HCT116 (cell line): ENCODE measurements at regions not wholly inside any gene's neighbourhood (a gene's known extent, or its start where the extent isn't known, plus 50 kb on each side); places are given as distances from the start of the nearest gene placed in this dataset.

ENCODE experiments used
- ATAC-seq: fragments of 200-7000 bp; cut with Tn5 transposase; 2 replicates; pipeline ENCODE4 v1.9.1; 2020; ENCODE audit warnings: mild to moderate bottlenecking, moderate library complexity
- BruUV-seq: library from RNA; stranded (reverse); fragments of 400-500 nt; replicated peaks from 2 replicates; lab custom pipeline; 2021; lab: Mats Ljungman, UMichigan
- CTCF ChIA-PET: fragments of 300-600 bp; sonication (Branson Sonifier 250); formaldehyde crosslinking; loops from one replicate; lab custom pipeline; 2021; ENCODE audit warnings: antibody characterized with exemption; lab: Charles Lee
- POLR2A ChIA-PET: fragments of 300-600, 350-600 bp; sonication (Branson Sonifier 250); formaldehyde crosslinking; loops from one replicate; lab custom pipeline; 2021; ENCODE audit warnings: antibody characterized with exemption; lab: Charles Lee
- RAD21 ChIA-PET, 2 experiments: fragments of 300-600 bp; sonication (Branson Sonifier 250); formaldehyde crosslinking; loops; one replicate each; lab custom pipeline; 2023; ENCODE audit warnings: low total read pairs in 2 of 2; ENCODE audit not compliant: uncharacterized antibody in 2 of 2, unreplicated experiment in 2 of 2, low non-redundant PET in 1 of 2; lab: Charles Lee
- DNase-seq: peaks from one replicate; pipeline ENCODE4 v3.0.0-alpha.2; 2010; ENCODE audit warnings: low read depth, low spot score
- H2AFZ ChIP-seq: fragments of 200-600 bp; shearing (Covaris generic), sonication (generic); 2 replicates; pipeline ENCODE4 v1.6.1; 2017; ENCODE audit warnings: low read depth, mixed run types, mixed read lengths, antibody characterized with exemption, low read length; ENCODE audit not compliant: poor library complexity, severe bottlenecking
- H3K27ac ChIP-seq: 2 replicates; pipeline ENCODE4 v1.5.1; 2012; ENCODE audit warnings: low read depth, low read length
- H3K27me3 ChIP-seq: fragments of 200-600 bp; sonication (generic); 2 replicates; pipeline ENCODE4 v1.6.1; 2016; ENCODE audit warnings: mixed run types, low read length, mixed read lengths; ENCODE audit not compliant: insufficient read depth
- H3K36me3 ChIP-seq, 2 experiments: fragments of 200-500 bp in 1 of 2; fragments of 200-600 bp in 1 of 2; sonication (Bioruptor generic) in 1 of 2; sonication (generic) in 1 of 2; 2 replicates each; pipeline versions ENCODE4 v1.5.1 to v1.6.1; 2014 to 2016; ENCODE audit warnings: low read length in 2 of 2, inconsistent platforms in 1 of 2, mixed read lengths in 1 of 2, mixed run types in 1 of 2; ENCODE audit not compliant: insufficient read depth in 2 of 2, control insufficient read depth in 1 of 2
- H3K4me1 ChIP-seq, 2 experiments: fragments of 200-600 bp in 1 of 2; sonication (generic) in 1 of 2; 2 replicates each; pipeline versions ENCODE4 v1.5.1 to v1.6.1; 2012 to 2017; ENCODE audit warnings: low read length in 2 of 2, inconsistent platforms in 1 of 2, mild to moderate bottlenecking in 1 of 2, mixed read lengths in 1 of 2, mixed run types in 1 of 2, moderate library complexity in 1 of 2; ENCODE audit not compliant: insufficient read depth in 2 of 2, control insufficient read depth in 1 of 2
- H3K4me2 ChIP-seq: fragments of 200-600 bp; sonication (generic); 2 replicates; pipeline ENCODE4 v1.6.1; 2017; ENCODE audit warnings: mixed run types, low read length, mixed read lengths
- H3K4me3 ChIP-seq, 2 experiments: fragments of 200-600 bp in 1 of 2; sonication (generic) in 1 of 2; replicated peaks in 1 of 2; 2 replicates each; pipeline ENCODE4 v1.5.1; 2011 to 2016; ENCODE audit warnings: low read length in 2 of 2, control low read depth in 1 of 2, low read depth in 1 of 2, mild to moderate bottlenecking in 1 of 2, mixed read lengths in 1 of 2, mixed run types in 1 of 2
- H3K79me2 ChIP-seq: fragments of 200-600 bp; sonication (generic); 2 replicates; pipeline ENCODE4 v1.6.1; 2017; ENCODE audit warnings: mild to moderate bottlenecking, mixed run types, low read length, moderate library complexity, mixed read lengths; ENCODE audit not compliant: insufficient read depth
- H3K9ac ChIP-seq: fragments of 200-600 bp; sonication (generic); 2 replicates; pipeline ENCODE4 v1.6.1; 2016; ENCODE audit warnings: low read length, mixed read lengths
- H3K9me2 ChIP-seq: fragments of 200-600 bp; sonication (generic), shearing (Covaris generic); 2 replicates; pipeline ENCODE4 v1.6.1; 2017; ENCODE audit warnings: mixed run types, mild to moderate bottlenecking, moderate library complexity; ENCODE audit not compliant: insufficient read depth
- H3K9me3 ChIP-seq, 2 experiments: fragments of 200-500 bp in 1 of 2; fragments of 200-600 bp in 1 of 2; sonication (Bioruptor generic) in 1 of 2; sonication (generic) in 1 of 2; 2 replicates each; pipeline ENCODE4 v1.6.1; 2014 to 2017; ENCODE audit warnings: low read length in 2 of 2, mixed read lengths in 2 of 2, inconsistent platforms in 1 of 2, low read depth in 1 of 2, mild to moderate bottlenecking in 1 of 2, mixed run types in 1 of 2, moderate library complexity in 1 of 2; ENCODE audit not compliant: control insufficient read depth in 1 of 2, insufficient read depth in 1 of 2
- H4K20me1 ChIP-seq: fragments of 200-600 bp; sonication (generic), shearing (Covaris generic); 2 replicates; pipeline ENCODE4 v1.6.1; 2017; ENCODE audit warnings: mixed run types, mild to moderate bottlenecking, moderate library complexity; ENCODE audit not compliant: insufficient read depth
- ATF3 ChIP-seq: IDR thresholded peaks from 2 replicates; pipeline ENCODE4 v1.6.1; 2012
- CBX3 ChIP-seq: IDR thresholded peaks from 2 replicates; pipeline ENCODE4 v1.6.1; 2012; ENCODE audit warnings: low read depth
- CEBPB ChIP-seq: IDR thresholded peaks from 2 replicates; pipeline ENCODE4 v1.6.1; 2012; ENCODE audit warnings: low read depth
- CTCF ChIP-seq, 3 experiments: fragments of 200-600 bp in 1 of 3; sonication (generic) in 1 of 3; IDR thresholded peaks in 2 of 3; conservative IDR thresholded peaks in 1 of 3; 2 replicates each; pipeline ENCODE4 v1.5.1; 2012 to 2017; ENCODE audit warnings: low read depth in 2 of 3, low read length in 2 of 3, antibody characterized with exemption in 1 of 3, borderline replicate concordance in 1 of 3, control low read depth in 1 of 3, mild to moderate bottlenecking in 1 of 3, mixed read lengths in 1 of 3, mixed run types in 1 of 3, moderate library complexity in 1 of 3; ENCODE audit not compliant: insufficient read depth in 1 of 3
- EGR1 ChIP-seq: IDR thresholded peaks from 2 replicates; pipeline ENCODE4 v1.6.1; 2012; ENCODE audit warnings: low read depth
- ELF1 ChIP-seq: IDR thresholded peaks from 2 replicates; pipeline ENCODE4 v1.6.1; 2012; ENCODE audit warnings: low read depth, borderline replicate concordance
- EZH2phosphoT487 ChIP-seq: fragments of 200-600 bp; IDR thresholded peaks from 2 replicates; pipeline ENCODE4 v1.6.1; 2018; ENCODE audit warnings: antibody characterized with exemption, borderline replicate concordance
- JUND ChIP-seq: IDR thresholded peaks from 2 replicates; pipeline ENCODE4 v1.6.1; 2012
- POLR2A ChIP-seq: IDR thresholded peaks from 2 replicates; pipeline ENCODE4 v1.7.0; 2011; ENCODE audit warnings: borderline replicate concordance; ENCODE audit not compliant: insufficient read depth, insufficient read length; ENCODE audit errors: extremely low read depth
- POLR2AphosphoS5 ChIP-seq: IDR thresholded peaks from 2 replicates; pipeline ENCODE4 v1.6.1; 2011; ENCODE audit warnings: mild to moderate bottlenecking, low read depth, low read length, moderate library complexity
- REST ChIP-seq: IDR thresholded peaks from 2 replicates; pipeline ENCODE4 v1.6.1; 2012; ENCODE audit warnings: low read depth
- SIN3A ChIP-seq: IDR thresholded peaks from 2 replicates; pipeline ENCODE4 v1.6.1; 2012; ENCODE audit warnings: low read depth
- SP1 ChIP-seq: IDR thresholded peaks from 2 replicates; pipeline ENCODE4 v1.6.1; 2012; ENCODE audit warnings: low read depth
- SRF ChIP-seq: IDR thresholded peaks from 2 replicates; pipeline ENCODE4 v1.6.1; 2012; ENCODE audit warnings: low read depth
- TCF7L2 ChIP-seq: IDR thresholded peaks from 2 replicates; pipeline ENCODE4 v1.7.0; 2011; ENCODE audit warnings: borderline replicate concordance, inconsistent platforms; ENCODE audit not compliant: insufficient read depth, insufficient read length; ENCODE audit errors: extremely low read depth
- YY1 ChIP-seq: IDR thresholded peaks from 2 replicates; pipeline ENCODE4 v1.6.1; 2011; ENCODE audit warnings: low read length, low read depth, moderate library complexity, mild to moderate bottlenecking; ENCODE audit not compliant: insufficient replicate concordance; ENCODE audit errors: extremely low read depth
- ZBTB33 ChIP-seq: IDR thresholded peaks from 2 replicates; pipeline ENCODE4 v1.6.1; 2011; ENCODE audit warnings: mild to moderate bottlenecking, low read length, moderate library complexity; ENCODE audit not compliant: insufficient replicate concordance; ENCODE audit errors: extremely low read depth
- ZFX ChIP-seq: fragments of 450-650 bp; IDR thresholded peaks from 2 replicates; pipeline ENCODE4 v1.6.1; 2017
- ZNF274 ChIP-seq: fragments of 200-500 bp; sonication (Bioruptor generic); IDR thresholded peaks from 2 replicates; pipeline ENCODE4 v1.6.1; 2014; ENCODE audit warnings: mild to moderate bottlenecking, low read depth, low read length, inconsistent platforms
- intact Hi-C: fragments of 100-400 bp; cut with micrococcal nuclease; formaldehyde crosslinking; loops from 2 replicates; pipeline ENCODE4 v1.10.0; 2022

DNA sequence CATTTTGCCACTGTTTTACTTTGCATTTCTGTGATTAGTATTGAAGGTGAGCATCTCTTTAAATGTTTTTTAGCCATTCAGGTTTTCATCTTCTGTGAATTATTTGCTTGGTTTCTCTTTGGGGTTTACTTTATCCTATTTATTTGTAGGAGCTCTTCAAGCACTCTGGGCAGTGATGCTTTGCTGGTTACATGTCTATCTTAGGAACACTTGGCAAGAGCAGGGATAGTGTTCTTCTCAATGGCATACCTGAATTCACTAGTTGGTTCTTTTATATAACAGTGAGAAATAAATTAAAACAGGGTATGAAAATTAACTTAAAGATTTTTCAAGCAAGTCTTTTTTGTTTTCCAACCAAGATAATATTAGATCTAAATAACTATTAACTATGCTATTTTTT is 119.7 kb upstream of the BACH2 start:
- Histone ChIP-seq H3K27ac (no peak overlapping the region), H4K20me1 (no peaks in the 10 kb centered on the region), H3K4me1 (peaks cover 4 to 32% of the 10 kb centered on the region in 2 experiments; a peak in 3 of 4 replicates), H3K79me2 (no peaks in the 10 kb centered on the region), H2AFZ (no peak overlapping the region), H3K9me2 (no peaks in the 10 kb centered on the region), H3K36me3 (no peaks in the 10 kb centered on the region), H3K4me3 (no peak overlapping the region), H3K27me3 (no peaks in the 10 kb centered on the region), H3K9me3 (no peaks in the 10 kb centered on the region), H3K9ac (no peak overlapping the region), H3K4me2 (no peak overlapping the region)
- CTCF ChIA-PET = no interaction called here
- TF ChIP-seq ELF1 = no peak
- TF ChIP-seq CEBPB = no peak
- TF ChIP-seq EZH2phosphoT487 = no peak
- TF ChIP-seq REST = no peak
- TF ChIP-seq POLR2AphosphoS5 = no peak
- no peak for TF ChIP-seq SP1
- TF ChIP-seq JUND = no peak
- no peak for TF ChIP-seq POLR2A
- no peak for TF ChIP-seq CTCF (IDR thresholded peaks at IDR 0.05 in 2 of 3, conservative IDR thresholded peaks at IDR 0.05 in 1 of 3; ENCODE audit: borderline replicate concordance in 1 of 3, insufficient read depth in 1 of 3, low read depth in 2 of 3, low read length in 2 of 3)
- TF ChIP-seq SRF = no peak
- no peak for TF ChIP-seq ZFX
- TF ChIP-seq ZBTB33 = no peak
- no peak for TF ChIP-seq SIN3A
- no peak for TF ChIP-seq TCF7L2
- no peak for TF ChIP-seq EGR1
- no peak for TF ChIP-seq CBX3
- no peak for TF ChIP-seq ZNF274
- no peak for TF ChIP-seq YY1
- no peak for TF ChIP-seq ATF3
- ATAC-seq (no peak), DNase-seq (no peak)
- POLR2A ChIA-PET = no interaction called here
- RAD21 ChIA-PET = no interaction called here
- BruUV-seq = no TSS peak
- intact Hi-C loops = no loop called here
